Transverse colon (tissue), 4 donors: ENCODE measurements at regions not wholly inside any gene's neighbourhood (a gene's known extent, or its start where the extent isn't known, plus 50 kb on each side); places are given as distances from the start of the nearest gene placed in this dataset.

Source experiments
- DNase-seq: peaks from one replicate; pipeline ENCODE4 v3.0.0-alpha.2; 2019
- H3K27ac ChIP-seq, 4 donors: fragments of 200-600 bp; sonication (generic); 2 replicates each; pipeline ENCODE4 v1.5.1; 2016 to 2018; ENCODE audit warnings: inconsistent platforms in 4 of 4
- H3K27me3 ChIP-seq: fragments of 200-600 bp; sonication (generic); 2 replicates; pipeline ENCODE4 v1.5.1; 2017; ENCODE audit warnings: inconsistent platforms
- H3K36me3 ChIP-seq, 4 donors: fragments of 200-600 bp; sonication (generic); 2 replicates each; pipeline ENCODE4 v1.5.1; 2017 to 2019; ENCODE audit warnings: inconsistent platforms in 4 of 4
- H3K4me1 ChIP-seq, 4 donors: fragments of 200-600 bp; sonication (generic); 2 replicates each; pipeline ENCODE4 v1.5.1; 2017 to 2020; ENCODE audit warnings: inconsistent platforms in 4 of 4
- H3K4me3 ChIP-seq, 4 donors: fragments of 200-600 bp; sonication (generic); 1 replicate in 1 of 4; 2 replicates in 3 of 4; pipeline versions ENCODE4 v1.5.1 to v1.6.1; 2017 to 2019; ENCODE audit warnings: inconsistent platforms in 4 of 4
- H3K9me3 ChIP-seq, 2 donors: fragments of 200-600 bp; sonication (generic); 2 replicates each; pipeline ENCODE4 v1.5.1; 2017 to 2019; ENCODE audit warnings: inconsistent platforms in 2 of 2
- CTCF ChIP-seq, 5 experiments: fragments of 200-600 bp in 3 of 5; fragments of 450-650 bp in 2 of 5; sonication (generic) in 3 of 5; IDR thresholded peaks; 1 replicate in 2 of 5; 2 replicates in 3 of 5; pipeline ENCODE4 v1.5.1; 2016 to 2017; ENCODE audit warnings: antibody characterized with exemption in 5 of 5, inconsistent platforms in 3 of 5, mild to moderate bottlenecking in 2 of 5, moderate library complexity in 1 of 5
- EP300 ChIP-seq: sonication (generic); formaldehyde crosslinking; IDR thresholded peaks from one replicate; pipeline ENCODE4 v1.6.1; 2017; ENCODE audit warnings: antibody characterized with exemption, low read depth
- POLR2A ChIP-seq: fragments of 450-650 bp; IDR thresholded peaks from one replicate; pipeline ENCODE4 v1.6.1; 2016; ENCODE audit warnings: antibody characterized with exemption, mild to moderate bottlenecking, moderate library complexity
- POLR2AphosphoS5 ChIP-seq, 3 donors: sonication (generic); formaldehyde crosslinking; IDR thresholded peaks; one replicate each; pipeline ENCODE4 v1.6.1; 2016; ENCODE audit warnings: antibody characterized with exemption in 3 of 3
- WGBS, 2 donors: methylation state at CpG; one replicate each; pipeline ENCODE4 v1.1.5; 2018; ENCODE audit warnings: low coverage in 1 of 2; 5-methylcytosine and 5-hydroxymethylcytosine counted together
- in situ Hi-C, 4 donors: fragments of 200-750 bp; cut with MboI; loops; one replicate each; pipeline versions ENCODE4 v1.15.0 to v1.15.1; 2017; ENCODE audit warnings: low sequenced_read_pairs in 3 of 4, low pct_ligation_motif_present in 1 of 4, low pct_unique_long_range_greater_than_20kb in 1 of 4
- intact Hi-C: fragments of 100-400 bp; cut with DNase I; formaldehyde crosslinking; loops from one replicate; pipeline ENCODE4 v1.15.1; 2023; ENCODE audit warnings: low total_unique reads

DNA sequence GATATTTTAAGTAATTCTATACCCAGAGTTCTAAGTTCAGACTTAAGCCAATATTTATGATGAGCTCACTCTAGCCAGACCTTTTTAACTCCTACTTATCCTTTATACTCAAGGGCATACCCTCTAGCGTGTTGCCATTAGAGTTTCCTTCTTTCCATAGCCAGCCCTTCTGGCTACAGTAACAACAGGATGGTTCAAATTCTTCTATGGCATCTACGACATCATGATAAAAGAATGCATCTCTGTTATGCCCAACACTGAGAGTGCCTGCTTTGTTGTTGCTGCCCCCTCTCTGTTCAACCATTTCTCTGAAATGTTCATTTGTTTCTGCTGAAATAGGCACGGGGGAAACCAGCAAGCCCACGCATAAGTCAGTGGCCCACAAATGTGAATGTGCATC lies 104.5 kb downstream of the UBE2NL start:
- DNase-seq, result no peak
- no peak overlapping the region for H3K27ac ChIP-seq
- H3K4me1 ChIP-seq, result no peaks in the 10 kb centered on the region
- no peak overlapping the region for H3K4me3 ChIP-seq
- 73% methylated on average over 4 of the region's 4 CpGs; no CpG with 5 or more reads in 1 of the 2 donors for WGBS, 2 donors
- in situ Hi-C loops (no loop called here), intact Hi-C loops (no loop called here)
- TF ChIP-seq CTCF (IDR thresholded peaks at IDR 0.05) (no peak), POLR2AphosphoS5 (IDR thresholded peaks at IDR 0.05) (no peak), POLR2A (no peak), EP300 (no peak)
- H3K36me3 ChIP-seq, result no peaks in the 10 kb centered on the region
- no peaks in the 10 kb centered on the region for H3K27me3 ChIP-seq
- H3K9me3 ChIP-seq, result no peaks in the 10 kb centered on the region

- Histone ChIP-seq H3K4me1 (no peaks in the 10 kb centered on the region), H3K36me3 (no peaks in the 10 kb centered on the region), H3K27me3 (no peaks in the 10 kb centered on the region), H3K27ac (no peak overlapping the region), H3K4me3 (no peak overlapping the region), H3K9me3 (no peaks in the 10 kb centered on the region)
- in situ Hi-C loops, result no loop called here
- no peak for DNase-seq
- 52 to 71% methylated on average over 1 of the region's 1 CpG for WGBS, 2 donors
- TF ChIP-seq POLR2AphosphoS5 (IDR thresholded peaks at IDR 0.05) (no peak), EP300 (no peak), CTCF (IDR thresholded peaks at IDR 0.05) (no peak), POLR2A (no peak)
- intact Hi-C loops, result no loop called here
These were observed 110.3 kb downstream of the UBE2NL start for GRCh38 chrX:143994206-143994605.

- Histone ChIP-seq H3K27me3 (no peaks in the 10 kb centered on the region), H3K9me3 (no peaks in the 10 kb centered on the region), H3K27ac (no peak overlapping the region), H3K4me3 (no peak overlapping the region), H3K4me1 (no peaks in the 10 kb centered on the region), H3K36me3 (no peaks in the 10 kb centered on the region)
- DNase-seq, result no peak
- in situ Hi-C loops, result no loop called here
- WGBS, 2 donors, result 89% methylated on average over 6 of the region's 6 CpGs; no CpG with 5 or more reads in 1 of the 2 donors
- intact Hi-C loops, result loop anchor here (2.0 kb wide), 1 partner anchor 33 kb away; no protein-coding TSS in a partner anchor
- TF ChIP-seq CTCF (IDR thresholded peaks at IDR 0.05) (no peak), EP300 (no peak), POLR2AphosphoS5 (IDR thresholded peaks at IDR 0.05) (no peak), POLR2A (no peak)
These were observed 114.4 kb downstream of the UBE2NL start for GRCh38 chrX:143998261-143998660.

- TF ChIP-seq POLR2AphosphoS5 (IDR thresholded peaks at IDR 0.05), result no peak
- no peak for TF ChIP-seq POLR2A
- TF ChIP-seq EP300, result no peak
- TF ChIP-seq CTCF (IDR thresholded peaks at IDR 0.05), result no peak
- Histone ChIP-seq H3K9me3 (no peaks in the 10 kb centered on the region), H3K27ac (no peak overlapping the region), H3K27me3 (no peaks in the 10 kb centered on the region), H3K4me3 (no peak overlapping the region), H3K4me1 (no peaks in the 10 kb centered on the region), H3K36me3 (no peaks in the 10 kb centered on the region)
- intact Hi-C loops, result no loop called here
- in situ Hi-C loops, result no loop called here
- DNase-seq, result no peak
These were observed 122.9 kb downstream of the UBE2NL start for GRCh38 chrX:144006811-144007210.
